ENCODE measurements at regions not wholly inside any gene's neighbourhood (a gene's known extent, or its start where the extent isn't known, plus 50 kb on each side); places are given as distances from the start of the nearest gene placed in this dataset.

GRCh38 chr1:82114887-82115286 is 314.2 kb downstream of the ADGRL2 start:
- no peak overlapping the region for H3K4me3 ChIP-seq (ENCODE audit: low read depth, low read length)
- no peak for TF ChIP-seq CTCF (conservative IDR thresholded peaks at IDR 0.05; ENCODE audit: low read depth, low read length)
- no peak for DNase-seq (ENCODE audit: low read depth)

- DNase-seq (ENCODE audit: low read depth): no peak
- TF ChIP-seq CTCF (conservative IDR thresholded peaks at IDR 0.05; ENCODE audit: low read depth, low read length): no peak
- no peak overlapping the region for H3K4me3 ChIP-seq (ENCODE audit: low read depth, low read length)
Measured at GRCh38 chr1:82110366-82111254, 309.9 kb downstream of the ADGRL2 start.

GRCh38 chr1:82108843-82109242 is 308.1 kb downstream of the ADGRL2 start:
- no peak overlapping the region for H3K4me3 ChIP-seq (ENCODE audit: low read depth, low read length)
- TF ChIP-seq CTCF (conservative IDR thresholded peaks at IDR 0.05; ENCODE audit: low read depth, low read length): no peak
- DNase-seq (ENCODE audit: low read depth): no peak

GRCh38 chr1:82106672-82107071 is 305.9 kb downstream of the ADGRL2 start:
- TF ChIP-seq CTCF (conservative IDR thresholded peaks at IDR 0.05; ENCODE audit: low read depth, low read length): no peak
- no peak for DNase-seq (ENCODE audit: low read depth)
- H3K4me3 ChIP-seq (ENCODE audit: low read depth, low read length): no peak overlapping the region

GRCh38 chr1:82099170-82099569 is 298.4 kb downstream of the ADGRL2 start:
- H3K4me3 ChIP-seq (ENCODE audit: low read depth, low read length): no peak overlapping the region
- TF ChIP-seq CTCF (conservative IDR thresholded peaks at IDR 0.05; ENCODE audit: low read depth, low read length): no peak
- no peak for DNase-seq (ENCODE audit: low read depth)

- H3K4me3 ChIP-seq (ENCODE audit: low read depth, low read length): no peak overlapping the region
- no peak for DNase-seq (ENCODE audit: low read depth)
- TF ChIP-seq CTCF (conservative IDR thresholded peaks at IDR 0.05; ENCODE audit: low read depth, low read length): no peak
Measured at GRCh38 chr1:82094136-82094535, 293.4 kb downstream of the ADGRL2 start.

- no peak for DNase-seq (ENCODE audit: low read depth)
- TF ChIP-seq CTCF (conservative IDR thresholded peaks at IDR 0.05; ENCODE audit: low read depth, low read length): peak; percentile 39
Measured at GRCh38 chr1:82091729-82092128, 291.0 kb downstream of the ADGRL2 start.

More at GRCh38 chr1:82091729-82092128, 291.0 kb downstream of the ADGRL2 start:
- H3K4me3 ChIP-seq (ENCODE audit: low read depth, low read length): no peak overlapping the region

Measured in epithelial cell of proximal tubule (primary cell).